Prostate gland (tissue), 2 donors: ENCODE measurements at regions not wholly inside any gene's neighbourhood (a gene's known extent, or its start where the extent isn't known, plus 50 kb on each side); places are given as distances from the start of the nearest gene placed in this dataset.

Experiments used
- POLR2A ChIP-seq: fragments of 450-650 bp; IDR thresholded peaks from one replicate; pipeline ENCODE4 v1.6.1; 2016; ENCODE audit warnings: antibody characterized with exemption, mild to moderate bottlenecking
- TF ChIP-seq, protein P1 (sequence below), 4 experiments: fragments of 200-600 bp in 2 of 4; fragments of 450-650 bp in 2 of 4; sonication (generic) in 2 of 4; IDR thresholded peaks; 1 replicate in 3 of 4; 2 replicates in 1 of 4; pipeline ENCODE4 v1.5.1; 2016 to 2019; ENCODE audit warnings: antibody characterized with exemption in 4 of 4, mild to moderate bottlenecking in 2 of 4, moderate library complexity in 2 of 4

DNA sequence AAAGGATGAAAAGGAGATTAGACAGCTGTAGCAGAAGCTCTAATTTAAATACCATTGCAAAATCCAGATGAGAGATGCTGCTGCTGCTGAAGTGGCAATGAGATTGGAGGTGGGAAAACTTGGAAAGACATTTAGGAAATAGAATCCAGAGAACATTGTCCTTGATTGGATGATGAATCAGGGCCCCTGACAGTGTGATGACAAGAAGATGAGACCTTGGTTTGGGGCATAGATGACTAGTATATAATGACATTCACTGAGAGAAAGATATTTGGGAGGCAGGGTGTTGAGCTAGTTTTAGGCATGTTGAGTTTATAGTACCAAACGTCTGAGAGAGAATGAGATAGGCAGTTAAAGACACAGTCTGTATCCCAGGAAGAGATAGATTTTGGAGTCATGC, 311.5 kb upstream of the MPDZ start:
- no peak for TF ChIP-seq POLR2A
- TF ChIP-seq, protein P1, sequence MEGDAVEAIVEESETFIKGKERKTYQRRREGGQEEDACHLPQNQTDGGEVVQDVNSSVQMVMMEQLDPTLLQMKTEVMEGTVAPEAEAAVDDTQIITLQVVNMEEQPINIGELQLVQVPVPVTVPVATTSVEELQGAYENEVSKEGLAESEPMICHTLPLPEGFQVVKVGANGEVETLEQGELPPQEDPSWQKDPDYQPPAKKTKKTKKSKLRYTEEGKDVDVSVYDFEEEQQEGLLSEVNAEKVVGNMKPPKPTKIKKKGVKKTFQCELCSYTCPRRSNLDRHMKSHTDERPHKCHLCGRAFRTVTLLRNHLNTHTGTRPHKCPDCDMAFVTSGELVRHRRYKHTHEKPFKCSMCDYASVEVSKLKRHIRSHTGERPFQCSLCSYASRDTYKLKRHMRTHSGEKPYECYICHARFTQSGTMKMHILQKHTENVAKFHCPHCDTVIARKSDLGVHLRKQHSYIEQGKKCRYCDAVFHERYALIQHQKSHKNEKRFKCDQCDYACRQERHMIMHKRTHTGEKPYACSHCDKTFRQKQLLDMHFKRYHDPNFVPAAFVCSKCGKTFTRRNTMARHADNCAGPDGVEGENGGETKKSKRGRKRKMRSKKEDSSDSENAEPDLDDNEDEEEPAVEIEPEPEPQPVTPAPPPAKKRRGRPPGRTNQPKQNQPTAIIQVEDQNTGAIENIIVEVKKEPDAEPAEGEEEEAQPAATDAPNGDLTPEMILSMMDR (IDR thresholded peaks at IDR 0.05): no peak
